ENCODE measurements at regions not wholly inside any gene's neighbourhood (a gene's known extent, or its start where the extent isn't known, plus 50 kb on each side); places are given as distances from the start of the nearest gene placed in this dataset.
"Not testable (repeated sequence)": the region's sequence is repeated elsewhere in the genome, so short reads cannot be mapped to it uniquely, and the experiment has no call there.

- DNase-seq, result no peak
- H3K27me3 ChIP-seq, result no peaks in the 10 kb centered on the region
- H3K27ac ChIP-seq, result no peak overlapping the region
- H3K4me1 ChIP-seq, result no peaks in the 10 kb centered on the region
- no peaks in the 10 kb centered on the region for H3K9me3 ChIP-seq (replicated peaks)
- no peaks in the 10 kb centered on the region for H3K36me3 ChIP-seq
- H3K4me3 ChIP-seq, result no peak overlapping the region
These were observed 485.6 kb upstream of the SYNCRIP start for GRCh38 chr6:86128130-86128814.

DNA sequence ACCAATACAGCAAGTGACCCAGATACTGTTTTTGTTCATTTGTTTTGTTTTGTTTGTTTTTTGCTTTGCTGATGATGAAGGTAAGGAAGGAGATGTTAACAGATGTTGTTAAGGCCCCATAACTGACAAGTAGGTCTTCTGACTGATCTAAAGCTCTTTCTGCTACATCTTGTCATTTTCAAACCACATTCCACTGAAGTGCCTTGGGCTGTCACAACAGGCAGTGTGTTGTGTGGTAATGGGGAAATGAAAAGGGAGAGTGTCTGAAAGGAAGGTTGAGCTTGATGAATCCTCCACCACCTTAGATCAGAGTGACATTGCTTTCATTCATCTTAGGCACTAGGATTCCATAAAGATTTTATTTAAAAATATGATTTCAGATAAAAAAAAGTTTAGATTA, 479.4 kb upstream of the SYNCRIP start:
- Histone ChIP-seq H3K27me3 (no peaks in the 10 kb centered on the region), H3K36me3 (no peaks in the 10 kb centered on the region), H3K4me3 (no peak overlapping the region), H3K9me3 (replicated peaks) (no peaks in the 10 kb centered on the region), H3K27ac (no peak overlapping the region), H3K4me1 (no peaks in the 10 kb centered on the region)
- no peak for DNase-seq

DNA sequence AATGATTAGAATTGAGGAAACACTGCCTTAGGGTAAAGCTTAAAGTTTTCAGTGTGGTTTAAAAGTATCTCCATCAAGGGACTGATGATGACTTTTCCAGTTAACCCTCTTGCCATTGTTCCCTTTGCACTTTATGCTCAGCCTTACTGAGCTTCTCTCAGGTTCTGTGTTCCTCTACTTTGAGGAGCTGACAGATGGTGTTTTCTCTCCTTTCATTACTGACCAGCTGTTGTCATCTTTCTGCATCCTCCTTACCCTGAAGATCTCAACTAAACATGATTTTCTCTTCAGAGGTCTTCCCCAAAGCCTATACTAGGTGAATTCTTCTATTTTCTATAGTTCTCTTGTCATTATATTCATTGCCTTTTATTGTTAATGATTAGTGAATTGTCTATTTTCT, 475.6 kb upstream of the SYNCRIP start:
- H3K36me3 ChIP-seq, result no peaks in the 10 kb centered on the region
- no peak overlapping the region for H3K4me3 ChIP-seq
- DNase-seq, result no peak
- no peak overlapping the region for H3K27ac ChIP-seq
- H3K4me1 ChIP-seq, result no peaks in the 10 kb centered on the region
- H3K9me3 ChIP-seq (replicated peaks), result no peaks in the 10 kb centered on the region
- H3K27me3 ChIP-seq, result no peaks in the 10 kb centered on the region

DNA sequence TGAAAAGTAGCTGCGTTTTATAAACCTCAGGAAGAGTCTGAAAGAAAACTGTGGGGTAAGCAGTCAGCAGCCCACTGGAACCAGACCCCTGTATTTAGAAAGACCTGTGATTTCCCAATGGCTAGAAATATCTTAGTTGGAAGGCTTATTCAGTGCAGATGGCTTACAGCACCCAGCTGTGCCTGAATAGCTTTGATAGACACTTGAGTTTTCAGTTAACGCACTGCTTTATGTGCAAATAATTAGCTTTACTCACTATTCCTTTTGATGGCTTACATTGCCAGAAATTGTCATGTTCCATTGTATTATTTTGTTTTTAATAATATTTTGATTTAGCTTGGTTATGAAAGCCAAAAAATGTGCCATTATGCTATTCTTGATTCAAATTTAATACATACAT, 465.3 kb upstream of the SYNCRIP start:
- no peaks in the 10 kb centered on the region for H3K9me3 ChIP-seq (replicated peaks)
- no peak overlapping the region for H3K27ac ChIP-seq
- no peaks in the 10 kb centered on the region for H3K4me1 ChIP-seq
- no peak for DNase-seq
- no peaks in the 10 kb centered on the region for H3K36me3 ChIP-seq
- no peak overlapping the region for H3K4me3 ChIP-seq
- H3K27me3 ChIP-seq, result no peaks in the 10 kb centered on the region

DNA sequence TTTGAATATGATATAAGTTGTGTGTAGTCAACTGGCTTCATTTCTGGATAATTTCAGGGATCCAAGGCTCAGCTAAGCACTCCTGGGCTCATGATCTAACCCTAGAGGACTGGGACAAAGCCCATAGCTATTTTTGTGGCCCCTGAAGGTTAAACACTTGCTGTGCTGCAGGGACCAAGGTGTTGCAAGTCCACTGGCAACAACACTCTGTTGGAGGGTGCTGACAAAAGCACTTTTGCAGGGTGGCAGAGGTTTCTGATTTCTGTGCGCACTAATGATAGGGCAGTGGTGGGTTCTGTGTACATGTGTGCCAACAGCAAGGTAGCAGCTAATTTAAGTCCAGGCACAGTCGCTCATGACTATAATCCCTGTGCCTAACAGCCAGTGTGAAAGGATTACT, 445.3 kb upstream of the SYNCRIP start:
- Histone ChIP-seq H3K4me3 (no peak overlapping the region), H3K27me3 (no peaks in the 10 kb centered on the region), H3K36me3 (no peaks in the 10 kb centered on the region), H3K9me3 (replicated peaks) (no peaks in the 10 kb centered on the region), H3K27ac (no peak overlapping the region), H3K4me1 (no peaks in the 10 kb centered on the region)
- DNase-seq, result no peak

DNA sequence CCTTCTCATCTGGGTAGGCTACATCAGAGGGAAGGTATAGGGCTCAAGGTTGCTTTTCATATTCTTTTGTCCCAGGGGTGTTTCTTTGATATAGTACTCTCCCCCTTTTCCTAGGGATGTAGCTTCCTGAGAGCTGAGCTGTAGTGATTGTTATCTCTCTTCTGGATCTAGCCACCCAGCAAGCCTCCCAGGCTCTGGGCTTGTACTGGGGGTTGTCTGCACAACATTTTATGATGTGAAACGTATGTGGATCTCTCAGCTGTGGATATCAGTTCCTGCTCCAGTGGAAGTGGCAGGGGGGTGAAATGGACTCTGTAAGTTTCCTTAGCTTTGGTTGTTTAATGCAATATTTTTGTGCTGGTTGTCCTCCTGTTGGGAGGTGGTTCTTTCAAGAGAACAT, 437.3 kb upstream of the SYNCRIP start:
- Histone ChIP-seq H3K4me3 (no peak overlapping the region), H3K27me3 (no peaks in the 10 kb centered on the region), H3K27ac (no peak overlapping the region), H3K4me1 (no peaks in the 10 kb centered on the region), H3K36me3 (no peaks in the 10 kb centered on the region), H3K9me3 (replicated peaks) (no peaks in the 10 kb centered on the region)
- DNase-seq, result no peak

- DNase-seq, result no peak
- Histone ChIP-seq H3K9me3 (replicated peaks) (no peaks in the 10 kb centered on the region), H3K27ac (no peak overlapping the region), H3K36me3 (no peaks in the 10 kb centered on the region), H3K4me3 (no peak overlapping the region), H3K27me3 (no peaks in the 10 kb centered on the region), H3K4me1 (no peaks in the 10 kb centered on the region)
These were observed 427.5 kb upstream of the SYNCRIP start for GRCh38 chr6:86070151-86070550.

DNA sequence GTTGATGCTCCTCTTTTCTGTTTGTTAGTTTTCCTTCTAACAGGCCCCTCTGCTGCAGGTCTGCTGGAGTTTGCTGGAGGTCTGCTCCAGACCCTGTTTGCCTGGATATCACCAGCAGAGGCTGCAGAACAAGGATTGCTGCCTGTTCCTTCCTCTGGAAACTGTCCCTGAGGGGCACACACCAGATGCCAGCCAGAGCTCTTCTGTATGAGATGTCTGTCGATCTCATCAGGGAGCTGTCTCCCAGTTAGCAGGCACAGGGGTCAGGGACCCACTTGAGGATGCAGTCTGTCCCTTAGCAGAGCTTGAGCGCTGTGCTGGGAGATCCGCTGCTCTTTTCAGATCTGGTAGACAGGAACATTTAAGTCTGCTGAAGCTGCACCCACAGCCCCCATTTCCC, 422.3 kb upstream of the SYNCRIP start:
- H3K27ac ChIP-seq; H3K4me1 ChIP-seq; H3K9me3 ChIP-seq (replicated peaks); H3K4me3 ChIP-seq; H3K36me3 ChIP-seq; H3K27me3 ChIP-seq; DNase-seq: not testable (repeated sequence)

- not testable (repeated sequence) for DNase-seq; H3K36me3 ChIP-seq; H3K4me3 ChIP-seq; H3K27me3 ChIP-seq; H3K4me1 ChIP-seq; H3K27ac ChIP-seq; H3K9me3 ChIP-seq (replicated peaks)
These were observed 414.8 kb upstream of the SYNCRIP start for GRCh38 chr6:86057293-86057980.

DNA sequence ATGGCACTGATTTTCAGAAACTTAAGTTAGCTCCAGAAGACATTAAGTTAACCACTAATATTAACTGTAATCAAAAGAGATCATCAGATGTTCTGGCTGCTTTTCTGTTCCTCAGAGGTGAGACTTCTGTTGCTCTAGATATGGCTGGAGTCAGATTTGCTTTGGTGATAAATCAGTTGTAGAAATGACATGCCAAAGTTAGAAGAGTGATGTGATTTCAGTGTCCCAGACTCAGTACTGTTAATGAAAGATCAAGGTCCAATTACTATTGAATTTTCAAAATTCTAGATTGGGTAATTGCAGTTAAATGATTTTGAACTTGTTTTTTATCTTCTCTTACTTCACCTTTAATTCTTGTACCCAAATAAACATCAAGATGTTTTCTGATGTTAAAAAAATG, 402.4 kb upstream of the SYNCRIP start:
- DNase-seq, result no peak
- Histone ChIP-seq H3K27me3 (no peaks in the 10 kb centered on the region), H3K9me3 (replicated peaks) (no peaks in the 10 kb centered on the region; the same call in 1 of the 2 replicates)

GRCh38 chr6:86042214-86042613, 399.5 kb upstream of the SYNCRIP start:
- no peaks in the 10 kb centered on the region for H3K4me1 ChIP-seq
- H3K4me3 ChIP-seq, result no peak overlapping the region
- H3K27me3 ChIP-seq, result 0 out of 2 replicates have a peak, but pooled peaks cover 3% of the 10 kb centered on the region
- no peak overlapping the region for H3K27ac ChIP-seq
- DNase-seq, result no peak
- H3K9me3 ChIP-seq (replicated peaks), result no peaks in the 10 kb centered on the region; the same call in 1 of the 2 replicates
- H3K36me3 ChIP-seq, result no peaks in the 10 kb centered on the region

More for the DNA sequence above, 402.4 kb upstream of the SYNCRIP start:
- no peaks in the 10 kb centered on the region for H3K36me3 ChIP-seq
- H3K27ac ChIP-seq, result no peak overlapping the region
- H3K4me1 ChIP-seq, result no peaks in the 10 kb centered on the region
- H3K4me3 ChIP-seq, result no peak overlapping the region

GRCh38 chr6:86031713-86032112, 389.0 kb upstream of the SYNCRIP start:
- no peaks in the 10 kb centered on the region for H3K36me3 ChIP-seq

GRCh38 chr6:86030875-86031274, 388.2 kb upstream of the SYNCRIP start:
- H3K36me3 ChIP-seq, result no peaks in the 10 kb centered on the region

More at GRCh38 chr6:86031713-86032112, 389.0 kb upstream of the SYNCRIP start:
- Histone ChIP-seq H3K9me3 (replicated peaks) (no peaks in the 10 kb centered on the region), H3K4me1 (no peaks in the 10 kb centered on the region), H3K27ac (no peak overlapping the region), H3K27me3 (no peaks in the 10 kb centered on the region), H3K4me3 (no peak overlapping the region)
- no peak for DNase-seq

GRCh38 chr6:86028776-86029175, 386.1 kb upstream of the SYNCRIP start:
- H3K27me3 ChIP-seq, result no peaks in the 10 kb centered on the region
- no peak for DNase-seq
- no peak overlapping the region for H3K27ac ChIP-seq
- H3K4me3 ChIP-seq, result no peak overlapping the region
- no peaks in the 10 kb centered on the region for H3K4me1 ChIP-seq
- no peaks in the 10 kb centered on the region for H3K36me3 ChIP-seq
- no peaks in the 10 kb centered on the region for H3K9me3 ChIP-seq (replicated peaks)

More at GRCh38 chr6:86030875-86031274, 388.2 kb upstream of the SYNCRIP start:
- no peak overlapping the region for H3K27ac ChIP-seq
- no peak for DNase-seq
- no peaks in the 10 kb centered on the region for H3K9me3 ChIP-seq (replicated peaks)
- H3K27me3 ChIP-seq, result no peaks in the 10 kb centered on the region
- H3K4me3 ChIP-seq, result no peak overlapping the region
- no peaks in the 10 kb centered on the region for H3K4me1 ChIP-seq

DNA sequence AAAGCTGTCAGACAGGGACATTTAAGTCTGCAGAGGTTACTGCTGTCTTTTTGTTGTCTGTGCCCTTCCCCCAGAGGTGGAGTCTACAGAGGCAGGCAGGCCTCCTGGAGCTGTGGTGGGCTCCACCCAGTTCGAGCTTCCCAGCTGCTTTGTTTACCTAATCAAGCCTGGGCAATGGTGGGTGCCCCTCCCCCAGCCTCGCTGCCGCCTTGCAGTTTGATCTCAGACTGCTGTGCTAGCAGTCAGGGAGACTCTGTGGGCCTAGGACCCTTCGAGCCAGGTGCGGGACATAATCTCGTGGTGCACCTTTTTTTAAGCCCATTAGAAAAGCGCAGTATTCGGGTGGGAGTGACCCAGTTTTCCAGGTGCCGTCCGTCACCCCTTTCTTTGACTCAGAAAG, 384.2 kb upstream of the SYNCRIP start:
- not testable (repeated sequence) for H3K27ac ChIP-seq; H3K9me3 ChIP-seq (replicated peaks); H3K4me3 ChIP-seq; H3K27me3 ChIP-seq; H3K4me1 ChIP-seq; H3K36me3 ChIP-seq; DNase-seq

DNA sequence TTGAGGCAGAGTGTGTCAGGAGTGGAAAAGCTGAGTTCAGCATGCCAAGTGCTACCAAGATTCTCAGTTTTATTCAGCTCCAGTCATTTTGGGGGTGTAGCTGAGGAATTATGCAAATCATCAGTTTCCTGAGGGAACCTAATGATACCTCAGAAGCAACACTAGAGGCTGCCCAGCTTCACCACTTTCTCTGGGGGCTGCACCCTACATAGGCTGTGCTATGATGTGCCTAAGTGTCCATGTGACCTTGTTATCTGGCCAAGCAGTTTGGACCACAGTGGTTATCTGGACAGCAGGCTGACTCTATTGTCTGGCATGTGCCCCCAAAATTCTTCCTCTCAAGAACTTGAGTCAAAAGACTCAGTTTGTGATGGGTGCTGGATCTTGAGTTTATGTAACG, 374.6 kb upstream of the SYNCRIP start:
- no peak overlapping the region for H3K4me3 ChIP-seq
- H3K36me3 ChIP-seq, result no peaks in the 10 kb centered on the region
- H3K9me3 ChIP-seq (replicated peaks), result no peaks in the 10 kb centered on the region
- H3K27ac ChIP-seq, result no peak overlapping the region
- no peaks in the 10 kb centered on the region for H3K4me1 ChIP-seq
- DNase-seq, result no peak
- H3K27me3 ChIP-seq, result no peaks in the 10 kb centered on the region

Measured in SJCRH30 (cell line).